Smooth muscle cell of the brain vasculature (primary cell): ENCODE measurements at regions not wholly inside any gene's neighbourhood (a gene's known extent, or its start where the extent isn't known, plus 50 kb on each side); places are given as distances from the start of the nearest gene placed in this dataset.
A peak's percentile ranks its signal among the peaks of the same experiment; 100 is the strongest.
"Not testable (repeated sequence)": the region's sequence is repeated elsewhere in the genome, so short reads cannot be mapped to it uniquely, and the experiment has no call there.

Experiments used
- DNase-seq: peaks from one replicate; pipeline ENCODE4 v3.0.0-alpha.2; 2012; ENCODE audit warnings: low read depth, low spot score

DNA sequence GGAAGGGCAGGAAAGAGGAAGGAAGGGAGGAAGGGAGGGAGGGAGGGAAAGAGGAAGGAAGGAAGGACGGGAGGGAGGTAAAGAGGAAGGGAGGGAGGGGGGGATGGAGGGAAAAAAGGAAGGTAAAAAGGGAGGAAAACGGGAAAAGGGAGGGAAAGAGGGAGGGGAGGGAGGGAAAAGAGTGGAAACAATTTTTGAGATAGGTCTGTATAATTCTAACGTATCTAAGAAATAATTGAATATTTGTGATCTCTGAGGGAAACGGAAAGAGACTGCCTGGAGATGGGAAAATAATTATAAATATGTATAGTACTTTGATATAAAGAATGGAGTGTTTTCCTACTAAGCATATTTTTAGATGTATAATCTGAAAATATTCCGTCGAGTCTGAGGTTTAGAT, 158.2 kb upstream of the FOXK1 start:
- DNase-seq, result no peak

DNA sequence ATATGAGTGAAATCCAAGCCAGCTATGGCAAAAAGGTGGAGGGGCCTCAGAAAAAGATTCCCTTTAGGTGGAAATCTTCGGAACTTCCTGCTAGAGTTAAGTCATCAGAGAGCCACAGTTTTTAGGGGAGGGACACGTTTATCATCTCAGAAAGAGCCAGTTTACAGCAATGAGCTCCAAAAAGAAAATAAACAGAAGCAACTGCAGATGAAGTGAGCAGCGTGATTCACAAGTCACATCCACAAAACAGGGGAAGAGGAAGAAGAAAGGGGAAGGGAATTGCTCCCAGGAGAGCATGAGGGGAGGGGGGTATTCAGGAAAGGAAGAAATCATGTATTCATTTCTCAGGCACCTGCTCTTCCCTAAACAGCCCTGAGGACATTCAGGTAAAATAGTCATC, 156.2 kb upstream of the FOXK1 start:
- DNase-seq, result no peak

DNA sequence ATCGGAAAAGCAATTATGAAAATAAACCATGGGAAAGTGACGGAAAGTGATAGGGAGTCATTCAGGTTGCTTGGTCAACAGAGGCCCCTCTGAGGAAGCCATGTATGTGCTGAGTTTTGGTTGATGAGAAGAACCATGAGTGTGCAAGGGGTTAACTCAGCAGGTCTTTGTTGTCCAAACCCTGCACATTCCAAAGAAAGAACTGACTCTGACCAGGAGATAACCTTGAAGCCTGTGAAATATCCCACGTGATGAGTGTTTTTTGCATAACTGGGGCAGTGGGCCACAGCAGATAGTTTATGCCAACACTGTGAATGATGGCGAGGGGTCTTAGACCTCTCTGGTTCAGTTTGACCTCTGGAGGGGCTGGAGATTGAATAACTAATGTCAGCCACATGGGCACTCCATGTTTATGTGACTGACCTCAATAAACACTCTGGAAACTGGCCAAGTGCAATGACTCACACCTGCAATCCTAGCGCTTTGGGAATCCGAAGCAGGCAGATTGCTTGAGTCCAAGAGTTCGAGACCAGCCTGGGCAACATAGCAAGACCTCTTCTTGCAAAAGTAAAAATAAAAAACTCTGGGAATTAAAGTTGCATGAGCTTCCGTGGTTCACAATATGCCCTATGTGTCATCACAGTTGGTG, 154.0 kb upstream of the FOXK1 start:
- DNase-seq, result no peak

DNA sequence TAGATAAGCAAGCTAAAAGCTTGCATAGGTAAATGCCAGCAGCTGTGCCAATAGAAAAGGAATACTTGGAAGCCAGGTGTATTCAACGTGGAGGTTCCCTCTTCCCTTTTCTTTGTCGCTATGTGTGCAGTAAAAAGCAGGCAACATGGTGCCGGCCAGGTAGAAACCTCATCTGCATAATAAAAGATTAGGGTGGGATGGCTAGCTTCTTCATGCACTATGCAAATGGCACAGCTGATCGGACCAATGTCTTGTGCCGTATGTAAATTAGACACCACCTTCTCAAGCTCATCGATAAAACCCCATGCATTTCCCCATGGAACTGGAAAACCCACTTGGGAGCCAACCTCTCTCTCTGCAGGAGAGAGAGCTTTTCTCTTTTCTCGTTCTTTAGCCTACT, 150.9 kb upstream of the FOXK1 start:
- DNase-seq, result no peak

DNA sequence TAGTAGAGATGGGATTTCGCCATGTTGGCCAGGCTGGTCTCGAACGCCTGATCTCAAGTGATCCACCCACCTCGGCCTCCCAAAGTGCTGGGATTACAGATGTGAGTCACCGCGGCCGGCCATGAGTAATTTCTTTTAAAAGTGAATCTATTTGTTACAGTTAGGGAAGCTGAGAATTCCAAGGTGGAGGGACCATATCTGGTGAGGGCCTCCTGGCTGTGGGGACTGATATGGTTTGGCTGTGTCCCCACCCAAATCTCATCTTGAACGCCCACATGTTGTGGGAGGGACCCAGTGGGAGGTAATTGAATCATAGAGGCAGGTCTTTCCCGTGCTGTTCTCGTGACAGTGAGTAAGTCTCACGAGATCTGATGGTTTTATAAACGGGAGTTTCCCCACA, 148.8 kb upstream of the FOXK1 start:
- DNase-seq, result not testable (repeated sequence)

DNA sequence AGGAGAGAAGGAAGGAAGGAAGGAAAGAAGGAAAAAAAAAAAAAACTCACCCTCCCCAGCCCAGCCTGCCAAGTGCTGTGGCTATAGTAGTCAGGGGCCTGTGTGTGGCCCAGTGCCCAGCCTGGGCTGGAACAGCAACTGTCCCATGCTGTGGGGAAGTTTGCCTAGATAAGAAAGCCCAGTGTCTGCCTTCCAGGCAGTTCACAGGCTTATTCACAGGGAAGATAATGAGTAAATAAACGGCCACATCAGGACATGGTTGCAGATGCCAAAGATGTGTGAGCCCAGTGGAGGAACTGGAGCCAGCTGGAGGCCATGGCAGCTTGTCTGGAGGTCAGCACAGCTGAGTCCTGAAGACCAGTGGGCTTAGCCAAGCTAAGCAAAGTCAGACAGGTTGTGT, 132.4 kb upstream of the FOXK1 start:
- no peak for DNase-seq

DNA sequence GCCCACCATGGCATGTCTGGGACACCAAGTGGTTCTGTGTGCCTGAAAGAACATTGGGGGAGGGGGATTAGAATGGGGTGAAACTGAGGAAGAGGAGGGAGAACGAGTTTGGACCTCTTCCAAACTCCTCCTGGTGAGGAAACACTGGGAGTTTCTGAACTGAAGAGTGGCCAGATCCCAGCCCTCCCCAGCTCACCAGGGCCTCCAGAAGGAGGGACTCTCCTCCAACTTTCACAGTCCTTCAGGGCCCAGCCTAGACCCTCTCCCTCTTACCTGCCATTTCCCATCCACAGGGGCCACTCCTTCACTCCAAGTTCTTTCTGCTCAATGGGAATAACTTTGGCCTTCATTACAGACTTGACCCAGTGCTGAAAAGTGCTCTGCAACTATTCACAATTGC, 132.0 kb upstream of the FOXK1 start:
- no peak for DNase-seq

DNA sequence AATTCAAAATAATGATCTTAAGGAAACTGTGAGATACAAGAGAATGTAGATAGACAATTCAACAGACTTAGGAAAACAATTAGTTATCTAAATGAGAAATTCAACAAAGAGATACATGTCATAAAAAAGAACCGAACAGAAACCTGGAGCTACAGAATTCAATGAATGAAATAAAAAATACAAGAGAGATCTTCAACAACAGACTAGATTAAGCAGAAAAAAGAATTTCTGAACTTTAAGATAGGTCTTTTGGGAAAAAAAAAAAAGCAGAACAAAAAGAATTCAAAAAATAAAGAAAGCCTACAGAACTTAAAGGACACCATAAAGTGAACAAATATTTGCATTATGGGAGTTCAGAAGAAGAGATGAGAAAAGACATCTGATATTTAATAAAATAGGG, 129.1 kb upstream of the FOXK1 start:
- no peak for DNase-seq

DNA sequence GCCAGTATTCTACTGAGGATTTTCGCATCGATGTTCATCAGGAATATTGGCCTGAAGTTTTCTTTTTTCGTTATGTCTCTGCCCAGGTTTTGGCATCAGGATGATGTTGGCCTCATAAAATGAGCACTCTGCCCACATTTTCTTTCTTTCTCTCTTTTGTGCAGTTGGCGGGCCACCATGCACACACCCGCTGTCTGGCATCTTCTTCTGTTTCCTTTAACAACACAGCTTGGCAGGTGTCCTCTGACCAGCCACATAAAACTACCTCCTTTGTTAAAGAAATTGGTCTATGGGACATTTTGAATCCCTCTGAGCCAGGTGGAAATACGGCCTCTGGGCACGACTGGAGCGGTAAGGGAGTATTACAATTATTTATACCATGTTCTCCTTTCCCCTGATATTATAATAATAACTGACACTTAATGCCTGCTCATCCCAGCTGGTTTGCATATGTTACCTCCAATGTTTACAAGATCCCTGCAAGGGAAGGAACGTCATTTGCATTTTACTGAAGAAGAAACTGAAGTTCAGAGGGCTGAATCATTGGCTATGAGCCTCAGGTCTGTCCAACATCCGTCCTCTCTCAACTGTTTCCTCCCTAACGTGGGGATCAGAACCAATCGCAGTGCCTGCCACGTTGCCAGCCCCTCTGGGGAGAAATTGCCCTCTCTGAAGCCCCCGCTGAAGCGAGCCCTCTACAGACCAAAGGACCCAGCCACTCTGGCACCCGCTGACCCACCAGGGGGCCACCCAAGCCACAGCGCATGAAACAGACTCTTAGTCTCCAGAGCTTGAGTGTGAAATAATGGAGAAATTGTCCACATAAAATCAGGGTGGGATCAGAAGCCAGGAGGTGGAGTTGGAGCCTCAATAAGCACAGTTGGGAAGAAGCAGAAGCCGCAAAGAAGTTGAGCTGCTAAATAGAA, 125.0 kb upstream of the FOXK1 start:
- DNase-seq, result no peak

DNA sequence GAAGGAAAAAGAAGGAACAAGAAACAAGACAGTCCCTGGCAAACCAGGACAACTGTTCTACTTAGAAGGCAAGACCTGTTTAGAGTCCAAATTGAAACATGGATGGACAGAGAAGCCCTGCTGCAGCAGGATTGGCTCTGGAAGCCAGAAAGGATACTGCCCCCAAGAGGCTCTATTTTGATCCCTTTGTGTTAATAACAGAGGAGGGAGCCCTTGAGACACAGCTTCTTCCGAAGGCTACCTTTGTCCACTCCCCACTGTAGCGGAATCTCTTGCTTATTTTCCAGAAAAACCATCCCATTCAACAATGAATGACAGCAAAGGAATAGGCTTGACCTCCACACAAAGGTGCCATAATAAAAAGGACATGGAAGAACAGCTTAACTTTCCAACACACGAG, 120.3 kb upstream of the FOXK1 start:
- DNase-seq, result no peak

DNA sequence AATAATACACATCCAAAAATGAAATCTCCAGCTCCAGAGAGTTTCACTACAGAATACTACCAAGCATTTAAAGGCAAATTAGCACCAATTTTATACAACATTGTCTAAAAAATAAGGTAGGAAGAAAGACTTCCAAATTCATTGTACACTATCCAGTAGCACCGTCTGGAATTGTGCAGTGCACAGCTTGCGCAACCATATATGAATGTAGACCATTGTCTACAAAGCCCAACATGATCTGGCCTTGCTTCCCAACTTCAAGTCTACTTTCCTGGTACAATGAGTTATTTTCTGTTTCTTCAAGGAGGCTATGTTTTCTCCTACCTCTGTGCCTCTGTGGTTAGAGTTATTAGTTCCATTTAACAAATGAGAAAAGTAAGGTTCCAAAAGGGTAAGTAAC, 115.4 kb upstream of the FOXK1 start:
- no peak for DNase-seq

DNA sequence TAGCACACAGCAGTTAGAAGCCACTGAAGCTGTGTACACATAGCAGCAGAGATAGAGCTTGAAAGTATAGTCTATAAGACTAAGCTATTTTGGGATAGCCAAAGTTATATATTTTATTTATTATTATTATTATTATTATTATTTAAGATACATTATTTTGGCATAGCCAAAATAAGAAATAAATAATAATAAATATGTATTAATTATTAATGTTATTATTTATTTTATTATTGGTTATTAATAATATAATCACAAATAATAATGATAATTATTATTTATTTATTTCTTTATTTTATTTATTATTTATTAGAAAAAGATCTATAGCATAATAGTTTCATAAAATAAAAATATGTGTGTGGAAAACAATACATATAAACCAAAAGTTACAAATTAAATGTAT, 107.2 kb upstream of the FOXK1 start:
- DNase-seq, result no peak

DNA sequence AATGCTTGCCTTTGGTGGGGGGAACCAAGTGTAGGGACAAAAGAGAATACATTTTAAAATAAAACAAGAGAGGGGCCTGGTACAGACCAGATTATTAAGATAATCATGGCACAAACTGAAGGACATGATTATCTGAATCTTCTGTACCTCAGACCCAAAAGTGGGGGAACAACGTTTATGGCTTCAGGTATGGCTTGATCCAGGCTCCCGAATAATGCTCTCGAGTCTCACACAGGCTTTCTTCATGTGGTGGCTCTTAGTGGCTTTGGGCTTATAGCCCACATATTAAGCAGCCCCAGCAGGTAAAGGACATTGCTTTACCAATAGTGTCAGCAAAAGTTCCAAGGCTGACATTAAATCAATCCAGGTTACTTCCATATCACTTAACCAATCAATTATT, 106.8 kb upstream of the FOXK1 start:
- no peak for DNase-seq

DNA sequence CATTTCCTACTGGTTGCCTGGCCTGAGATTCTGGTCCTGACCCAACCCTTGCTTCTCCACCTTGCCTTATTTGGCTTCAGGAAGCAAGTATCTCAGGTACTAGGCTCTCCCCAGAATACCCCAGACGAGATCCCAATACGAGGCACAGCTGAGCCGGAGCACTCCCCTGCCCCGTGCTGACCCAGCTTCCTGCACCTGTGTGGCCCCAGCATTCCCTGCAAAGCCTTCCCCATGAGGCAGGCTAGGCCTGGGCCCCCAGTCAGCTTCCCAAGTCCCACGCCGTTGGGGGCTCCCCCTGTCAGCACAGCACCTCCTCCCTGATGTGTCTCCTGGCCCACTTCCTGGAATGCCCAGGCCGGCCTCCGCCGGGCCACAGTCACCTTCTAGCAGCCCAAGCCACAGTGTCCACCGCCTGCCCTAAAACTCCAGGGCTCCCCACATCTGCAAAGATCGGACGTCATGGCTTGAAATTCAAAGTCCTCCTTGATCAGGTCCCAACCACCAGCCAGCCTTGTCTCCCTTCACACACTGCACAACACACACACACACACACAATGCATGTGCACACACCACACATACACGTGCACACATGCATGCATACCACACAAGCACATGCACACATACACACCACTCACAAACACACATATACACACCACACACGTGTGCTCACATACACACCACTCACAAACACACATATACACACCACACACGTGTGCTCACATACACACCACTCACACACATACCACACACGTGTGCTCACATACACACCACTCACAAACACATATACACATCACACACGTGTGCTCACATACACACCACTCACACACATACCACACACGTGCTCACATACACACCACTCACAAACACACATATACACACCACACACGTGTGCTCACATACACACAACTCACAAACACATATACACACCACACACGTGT, 78.9 kb upstream of the FOXK1 start:
- DNase-seq, result no peak

DNA sequence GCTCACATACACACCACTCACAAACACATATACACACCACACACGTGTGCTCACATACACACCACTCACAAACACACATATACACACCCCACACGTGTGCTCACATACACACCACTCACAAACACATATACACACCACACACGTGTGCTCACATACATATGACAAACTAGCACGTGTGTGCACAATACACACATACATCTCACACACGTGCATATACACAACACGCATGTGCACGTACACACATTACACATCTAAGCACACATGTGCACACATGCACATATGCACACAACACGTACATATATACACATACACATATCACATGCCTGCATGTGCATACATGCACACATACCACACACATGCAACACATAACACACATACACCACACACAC, 78.3 kb upstream of the FOXK1 start:
- DNase-seq, result no peak

DNA sequence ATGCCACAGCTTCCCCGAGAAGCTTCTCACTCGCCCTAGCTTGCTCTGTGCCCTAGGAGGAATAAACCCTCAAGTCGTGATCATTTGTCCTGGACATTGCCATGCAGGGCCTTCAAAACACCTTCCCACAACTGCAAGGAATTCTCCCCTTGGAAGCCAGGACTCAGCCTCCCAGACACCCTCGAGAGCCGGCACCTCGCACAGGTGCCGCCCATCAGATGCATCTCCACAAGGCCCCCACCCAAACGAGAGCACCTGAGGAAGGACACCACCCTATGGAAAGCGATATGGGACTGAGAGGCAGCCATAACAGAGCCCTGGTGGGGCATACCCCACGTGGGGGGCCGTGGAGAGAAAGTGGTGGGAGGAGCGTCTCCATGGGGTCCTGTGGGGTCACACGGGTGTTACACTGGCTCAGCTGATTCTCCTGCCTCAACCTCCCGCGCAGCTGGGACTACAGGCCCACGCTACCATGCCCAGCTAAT, 77.6 kb upstream of the FOXK1 start:
- DNase-seq, result no peak

DNA sequence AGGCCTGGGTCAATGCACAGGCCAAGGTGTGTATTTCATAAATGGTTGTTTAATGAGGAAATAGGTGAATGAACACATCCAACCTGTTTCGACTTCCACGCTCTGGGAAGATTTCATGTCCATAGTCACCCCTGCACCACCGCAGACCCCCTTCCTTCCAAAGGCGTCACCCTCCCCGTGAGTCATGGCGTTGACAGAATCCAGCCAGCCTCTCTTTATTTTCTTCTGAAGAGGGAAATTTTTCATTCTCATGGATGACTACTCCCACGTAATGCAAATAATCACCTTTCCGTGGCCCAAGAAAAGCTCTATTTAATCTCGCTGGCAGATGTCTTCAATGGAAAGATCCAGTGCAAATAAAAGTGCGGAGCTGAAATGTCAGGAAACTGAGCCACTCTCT, 75.3 kb upstream of the FOXK1 start:
- DNase-seq, result no peak

DNA sequence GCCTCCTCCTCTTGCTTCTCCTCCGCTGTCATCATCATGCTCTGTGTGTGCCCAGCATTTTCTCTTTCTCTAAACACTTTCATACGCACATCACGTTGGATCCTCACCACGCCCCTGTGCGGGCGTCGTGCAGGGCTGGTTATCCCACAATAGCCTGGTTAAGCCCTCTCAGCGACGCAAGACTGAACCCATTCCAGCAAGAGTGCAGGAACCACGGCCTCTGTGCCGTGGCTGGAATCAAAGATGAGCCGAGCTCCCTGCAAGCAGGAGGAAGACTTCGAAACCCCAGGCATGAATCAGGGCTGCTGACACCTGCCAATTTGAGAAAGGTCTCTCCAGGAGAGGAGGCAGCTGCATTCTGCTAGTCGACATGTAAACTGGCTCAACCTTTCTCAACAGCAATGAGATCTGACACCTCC, 74.8 kb upstream of the FOXK1 start:
- DNase-seq, result no peak

DNA sequence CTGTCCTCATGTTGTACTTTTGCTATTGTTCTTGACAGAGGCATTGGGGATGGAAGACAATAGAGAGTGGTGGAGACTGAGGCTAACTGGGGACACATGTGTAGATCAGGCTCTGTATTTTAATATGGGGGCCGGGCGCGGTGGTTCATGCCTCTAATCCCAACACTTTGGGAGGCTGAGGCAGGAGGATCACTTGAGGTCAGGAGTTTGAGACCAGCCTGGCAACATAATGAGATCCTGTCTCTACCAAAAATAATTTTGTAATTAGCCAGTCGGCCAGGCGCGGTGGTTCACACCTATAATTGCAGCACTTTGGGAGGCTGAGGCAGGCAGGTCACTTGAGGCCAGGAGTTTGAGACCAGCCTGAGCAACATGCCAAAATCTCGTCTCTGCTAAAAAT, 72.5 kb upstream of the FOXK1 start:
- DNase-seq, result not testable (repeated sequence)

DNA sequence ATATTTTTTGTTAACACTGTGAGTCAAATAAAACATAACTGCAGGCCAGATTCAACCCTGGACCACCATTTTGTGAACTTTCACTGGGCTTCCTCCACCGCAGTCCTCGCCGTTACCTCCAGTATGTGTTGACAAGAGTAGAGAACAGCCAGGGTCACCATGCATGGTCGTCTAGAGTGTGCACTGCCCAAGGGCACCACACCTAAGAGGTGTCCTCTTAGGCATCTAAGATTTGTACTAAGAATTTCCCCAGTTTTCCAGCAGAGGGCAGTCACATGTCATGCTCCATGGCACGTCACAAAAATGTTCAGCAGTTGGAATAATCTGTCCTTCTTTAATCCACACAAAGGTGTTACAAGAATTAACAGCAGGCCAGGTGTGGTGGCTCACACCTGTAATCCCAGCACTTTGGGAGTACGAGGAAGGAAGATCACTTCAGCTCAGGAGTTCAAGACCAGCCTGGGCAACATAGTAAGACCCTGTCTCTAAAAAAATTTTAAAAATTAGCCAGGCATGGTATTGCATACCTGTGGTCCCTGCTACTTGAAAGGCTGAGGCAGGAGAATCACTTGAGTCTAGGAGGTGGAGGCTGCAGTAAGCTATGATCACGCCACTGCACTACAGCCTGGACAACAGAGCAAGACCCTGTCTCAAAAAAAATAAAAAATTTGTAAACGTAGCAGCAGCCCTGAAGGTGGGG, 71.2 kb upstream of the FOXK1 start:
- peak; percentile 50 for DNase-seq

DNA sequence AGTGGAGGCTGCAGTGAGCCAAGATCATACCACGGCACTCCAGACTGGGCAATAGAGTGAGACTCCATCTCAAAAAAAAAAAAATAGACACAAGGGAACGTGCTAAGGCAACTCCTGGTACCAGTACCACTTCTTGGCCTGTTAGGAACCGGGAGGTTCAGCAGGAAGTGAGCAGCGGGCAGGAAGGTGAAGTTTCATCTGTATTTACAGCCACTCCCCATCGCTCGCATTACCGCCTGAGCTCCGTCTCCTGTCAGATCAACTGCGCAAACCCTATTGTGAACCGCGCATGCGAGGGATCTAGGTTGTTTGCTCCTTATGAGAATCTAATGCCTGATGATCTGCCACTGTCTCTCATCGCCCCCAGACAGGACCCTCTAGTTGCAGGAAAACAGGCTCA, 69.9 kb upstream of the FOXK1 start:
- DNase-seq, result no peak
